ENCODE measurements at regions not wholly inside any gene's neighbourhood (a gene's known extent, or its start where the extent isn't known, plus 50 kb on each side); places are given as distances from the start of the nearest gene placed in this dataset.

DNA sequence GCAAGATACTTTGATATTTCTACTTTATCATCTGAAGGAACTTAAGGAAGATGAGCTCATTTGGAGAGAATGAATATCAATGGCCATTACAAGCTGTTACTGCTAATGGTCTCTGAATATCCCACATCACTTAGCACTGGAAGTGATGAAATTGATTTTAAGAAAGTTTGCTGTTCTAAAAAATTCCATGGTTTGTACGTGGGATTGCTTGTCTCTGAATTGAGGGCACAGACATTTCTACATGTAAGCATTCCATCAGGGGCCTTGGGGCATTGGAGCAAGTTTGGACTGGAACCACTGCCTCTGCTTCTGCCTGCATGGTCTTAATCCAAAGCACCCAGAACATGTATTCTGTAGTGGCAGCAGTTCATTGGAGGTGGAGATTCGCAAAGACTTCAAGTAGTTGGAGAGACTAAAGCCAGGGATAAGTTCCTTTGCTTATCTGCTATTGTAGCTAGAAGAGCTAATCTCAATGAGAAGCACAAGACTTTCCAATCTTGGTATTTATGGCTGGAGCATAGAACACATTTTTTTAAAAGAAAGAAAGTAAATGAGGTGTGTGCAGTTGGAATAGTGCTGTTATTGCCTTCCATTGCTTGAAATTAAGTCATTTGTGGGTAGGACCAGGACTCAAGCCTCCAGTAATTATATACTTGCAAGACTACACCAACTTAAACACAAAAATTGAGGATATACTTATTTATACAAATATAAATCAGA lies 424.2 kb downstream of the SPATA31D1 start:
- TF ChIP-seq, protein P1, sequence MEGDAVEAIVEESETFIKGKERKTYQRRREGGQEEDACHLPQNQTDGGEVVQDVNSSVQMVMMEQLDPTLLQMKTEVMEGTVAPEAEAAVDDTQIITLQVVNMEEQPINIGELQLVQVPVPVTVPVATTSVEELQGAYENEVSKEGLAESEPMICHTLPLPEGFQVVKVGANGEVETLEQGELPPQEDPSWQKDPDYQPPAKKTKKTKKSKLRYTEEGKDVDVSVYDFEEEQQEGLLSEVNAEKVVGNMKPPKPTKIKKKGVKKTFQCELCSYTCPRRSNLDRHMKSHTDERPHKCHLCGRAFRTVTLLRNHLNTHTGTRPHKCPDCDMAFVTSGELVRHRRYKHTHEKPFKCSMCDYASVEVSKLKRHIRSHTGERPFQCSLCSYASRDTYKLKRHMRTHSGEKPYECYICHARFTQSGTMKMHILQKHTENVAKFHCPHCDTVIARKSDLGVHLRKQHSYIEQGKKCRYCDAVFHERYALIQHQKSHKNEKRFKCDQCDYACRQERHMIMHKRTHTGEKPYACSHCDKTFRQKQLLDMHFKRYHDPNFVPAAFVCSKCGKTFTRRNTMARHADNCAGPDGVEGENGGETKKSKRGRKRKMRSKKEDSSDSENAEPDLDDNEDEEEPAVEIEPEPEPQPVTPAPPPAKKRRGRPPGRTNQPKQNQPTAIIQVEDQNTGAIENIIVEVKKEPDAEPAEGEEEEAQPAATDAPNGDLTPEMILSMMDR (IDR thresholded peaks at IDR 0.05): no peak
- no peak for TF ChIP-seq EZH2 (IDR thresholded peaks at IDR 0.05)
- no peak for TF ChIP-seq EZH2phosphoT487 (IDR thresholded peaks at IDR 0.05)
